Keratinocyte (primary cell): ENCODE measurements at regions not wholly inside any gene's neighbourhood (a gene's known extent, or its start where the extent isn't known, plus 50 kb on each side); places are given as distances from the start of the nearest gene placed in this dataset.
"Not testable (repeated sequence)": the region's sequence is repeated elsewhere in the genome, so short reads cannot be mapped to it uniquely, and the experiment has no call there.

Experiments
- DNase-seq: peaks from one replicate; pipeline ENCODE4 v3.0.0-alpha.2; 2011; ENCODE audit warnings: low read depth, missing footprints, low spot score
- FAIRE-seq: peaks from 2 replicates; lab custom pipeline; 2011; peaks lifted over from hg19 to GRCh38; lab: Jason Lieb, UNC
- H2AFZ ChIP-seq: 2 replicates; pipeline ENCODE4 v1.6.0; 2012; ENCODE audit warnings: low read length, control low read depth, inconsistent platforms; ENCODE audit not compliant: control insufficient read depth
- H3K27ac ChIP-seq: 2 replicates; pipeline ENCODE4 v1.5.1; 2011; ENCODE audit warnings: low read length; ENCODE audit not compliant: control insufficient read depth, insufficient read depth
- H3K27me3 ChIP-seq: 3 replicates; pipeline ENCODE4 v1.6.0; 2011; ENCODE audit warnings: low read length; ENCODE audit not compliant: control insufficient read depth, insufficient read depth; ENCODE audit errors: extremely low read depth
- H3K36me3 ChIP-seq, 2 experiments: 2 replicates in 1 of 2; 3 replicates in 1 of 2; pipeline ENCODE4 v1.5.1; 2011; ENCODE audit warnings: low read length in 2 of 2, mild to moderate bottlenecking in 1 of 2; ENCODE audit not compliant: control insufficient read depth in 2 of 2, insufficient read depth in 2 of 2; ENCODE audit errors: extremely low read depth in 1 of 2
- H3K4me1 ChIP-seq: 3 replicates; pipeline ENCODE4 v1.5.1; 2011; ENCODE audit warnings: low read length; ENCODE audit not compliant: control insufficient read depth, insufficient read depth; ENCODE audit errors: extremely low read depth
- H3K4me2 ChIP-seq: 3 replicates; pipeline ENCODE4 v1.6.0; 2011; ENCODE audit warnings: low read depth, low read length; ENCODE audit not compliant: control insufficient read depth, insufficient read depth; ENCODE audit errors: extremely low read depth
- H3K4me3 ChIP-seq, 3 experiments: fragments of 200-600 bp in 1 of 3; sonication (generic) in 1 of 3; 2 replicates in 2 of 3; 3 replicates in 1 of 3; pipeline ENCODE4 v1.5.1; 2011 to 2016; ENCODE audit warnings: low read length in 3 of 3, mild to moderate bottlenecking in 3 of 3, control low read depth in 2 of 3, inconsistent platforms in 1 of 3, low read depth in 1 of 3, mixed read lengths in 1 of 3, mixed run types in 1 of 3, moderate library complexity in 1 of 3; ENCODE audit not compliant: control insufficient read depth in 2 of 3, insufficient read depth in 2 of 3; ENCODE audit errors: extremely low read depth in 1 of 3
- H3K79me2 ChIP-seq: 2 replicates; pipeline ENCODE4 v1.6.0; 2012; ENCODE audit warnings: low read length; ENCODE audit not compliant: control insufficient read depth, insufficient read depth
- H3K9ac ChIP-seq: 3 replicates; pipeline ENCODE4 v1.6.0; 2011; ENCODE audit warnings: low read length; ENCODE audit not compliant: control insufficient read depth, insufficient read depth; ENCODE audit errors: extremely low read depth
- H3K9me1 ChIP-seq: 3 replicates; pipeline ENCODE4 v1.6.0; 2011; ENCODE audit warnings: low read length; ENCODE audit not compliant: control insufficient read depth, insufficient read depth; ENCODE audit errors: extremely low read depth
- H3K9me3 ChIP-seq: 2 replicates; pipeline ENCODE4 v1.5.1; 2012; ENCODE audit warnings: low read depth, low read length; ENCODE audit not compliant: control insufficient read depth
- H4K20me1 ChIP-seq: 3 replicates; pipeline ENCODE4 v1.6.0; 2011; ENCODE audit warnings: low read length; ENCODE audit not compliant: control insufficient read depth, insufficient read depth; ENCODE audit errors: extremely low read depth
- CTCF ChIP-seq, 3 experiments: IDR thresholded peaks in 1 of 3; conservative IDR thresholded peaks in 1 of 3; optimal IDR thresholded peaks in 1 of 3; 2 replicates in 2 of 3; 3 replicates in 1 of 3; pipeline versions ENCODE3 to v1.5.1; 2011; ENCODE audit warnings: low read length in 3 of 3, mild to moderate bottlenecking in 3 of 3, moderate library complexity in 2 of 3, control low read depth in 1 of 3, inconsistent platforms in 1 of 3; ENCODE audit not compliant: insufficient read depth in 2 of 3; ENCODE audit errors: extremely low read depth in 1 of 3
- EZH2 ChIP-seq: IDR thresholded peaks from one replicate; pipeline ENCODE4 v1.6.1; 2012; ENCODE audit warnings: inconsistent platforms, mild to moderate bottlenecking, low read length, moderate library complexity
- dilution Hi-C: fragments of 300-500 bp; cut with MboI; formaldehyde crosslinking; loops from one replicate; pipeline ENCODE4 v1.7.0; 2020; ENCODE audit warnings: low sequenced_read_pairs; ENCODE audit not compliant: extremely low pct_ligation_motif_present

- no peaks in the 10 kb centered on the region for H3K9me3 ChIP-seq
- H3K4me2 ChIP-seq, result no peak overlapping the region
- no peaks in the 10 kb centered on the region for H4K20me1 ChIP-seq
- no peaks in the 10 kb centered on the region for H3K9me1 ChIP-seq
- H3K9ac ChIP-seq, result no peak overlapping the region
- no peaks in the 10 kb centered on the region for H3K27me3 ChIP-seq
- H3K4me3 ChIP-seq, result no peak overlapping the region
- H3K27ac ChIP-seq, result no peak overlapping the region
- H2AFZ ChIP-seq, result no peak overlapping the region
- H3K79me2 ChIP-seq, result no peaks in the 10 kb centered on the region
- dilution Hi-C loops, result loop anchor here (25.0 kb wide), 1 partner anchor 180 kb away; no protein-coding TSS in a partner anchor
- TF ChIP-seq CTCF (optimal IDR thresholded peaks at IDR 0.05 in 1 of 3, IDR thresholded peaks at IDR 0.05 in 1 of 3, conservative IDR thresholded peaks at IDR 0.05 in 1 of 3; ENCODE audit: extremely low read depth in 1 of 3, insufficient read depth in 2 of 3, low read length in 3 of 3) (no peak), EZH2 (no peak)
- H3K36me3 ChIP-seq, result no peaks in the 10 kb centered on the region
- no peaks in the 10 kb centered on the region for H3K4me1 ChIP-seq
- no peak for FAIRE-seq
- DNase-seq, result no peak
These were observed 451.4 kb upstream of the PDE3A start for GRCh38 chr12:19916974-19917373.

GRCh38 chr12:19921716-19922115, 446.6 kb upstream of the PDE3A start:
- H3K79me2 ChIP-seq, H3K27me3 ChIP-seq, H3K4me1 ChIP-seq, DNase-seq, H3K27ac ChIP-seq, H3K9me1 ChIP-seq, H3K4me2 ChIP-seq, H3K4me3 ChIP-seq, FAIRE-seq, H2AFZ ChIP-seq, H3K36me3 ChIP-seq, H3K9me3 ChIP-seq, H4K20me1 ChIP-seq, H3K9ac ChIP-seq: not testable (repeated sequence)
- dilution Hi-C loops, result loop anchor here (25.0 kb wide), 1 partner anchor 184 kb away; no protein-coding TSS in a partner anchor

- dilution Hi-C loops, result loop anchor here (25.0 kb wide), 1 partner anchor 185 kb away; no protein-coding TSS in a partner anchor
- H3K79me2 ChIP-seq, result no peaks in the 10 kb centered on the region
- H3K27ac ChIP-seq, result no peak overlapping the region
- no peaks in the 10 kb centered on the region for H3K9me3 ChIP-seq
- H3K4me1 ChIP-seq, result no peaks in the 10 kb centered on the region
- no peaks in the 10 kb centered on the region for H3K9me1 ChIP-seq
- H3K36me3 ChIP-seq, result no peaks in the 10 kb centered on the region
- DNase-seq (no peak), FAIRE-seq (no peak)
- H3K4me2 ChIP-seq, result no peak overlapping the region
- H3K4me3 ChIP-seq, result no peak overlapping the region
- no peaks in the 10 kb centered on the region for H4K20me1 ChIP-seq
- no peak for TF ChIP-seq EZH2
- TF ChIP-seq CTCF (optimal IDR thresholded peaks at IDR 0.05 in 1 of 3, IDR thresholded peaks at IDR 0.05 in 1 of 3, conservative IDR thresholded peaks at IDR 0.05 in 1 of 3; ENCODE audit: extremely low read depth in 1 of 3, insufficient read depth in 2 of 3, low read length in 3 of 3), result no peak
- H2AFZ ChIP-seq, result no peak overlapping the region
- no peak overlapping the region for H3K9ac ChIP-seq
- H3K27me3 ChIP-seq, result no peaks in the 10 kb centered on the region
These were observed 445.6 kb upstream of the PDE3A start for GRCh38 chr12:19922717-19923116.
